NCI-H446 treated with DMSO at 0.1 percent for 48 hours (cell line): ENCODE measurements at regions not wholly inside any gene's neighbourhood (a gene's known extent, or its start where the extent isn't known, plus 50 kb on each side); places are given as distances from the start of the nearest gene placed in this dataset.
"Not testable (repeated sequence)": the region's sequence is repeated elsewhere in the genome, so short reads cannot be mapped to it uniquely, and the experiment has no call there.

Experiments
- DNase-seq: peaks from one replicate; lab custom pipeline; 2025; lab: John Stamatoyannopoulos, UW

GRCh38 chr12:65684906-65685305, 139.4 kb upstream of the HMGA2 start:
- DNase-seq, result no peak

GRCh38 chr12:65685514-65685913, 138.8 kb upstream of the HMGA2 start:
- DNase-seq, result no peak

DNA sequence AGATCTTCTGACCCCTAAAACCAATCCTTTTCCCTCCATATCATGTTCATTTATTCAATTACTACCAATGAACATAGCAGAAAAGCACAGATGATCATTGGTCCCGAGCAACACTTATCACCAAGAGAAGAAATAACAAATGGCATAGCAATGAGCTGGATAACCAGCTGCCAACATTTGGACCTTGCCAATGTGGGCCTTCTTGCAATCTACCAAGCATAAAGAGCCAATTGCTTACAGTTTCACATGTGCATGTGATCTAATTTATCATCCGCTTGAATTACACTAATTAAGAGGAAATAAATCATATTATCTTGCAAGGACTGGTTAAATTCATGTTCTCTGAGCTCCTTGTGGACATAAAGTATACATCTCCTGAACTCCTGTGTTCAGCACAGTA, 134.8 kb upstream of the HMGA2 start:
- no peak for DNase-seq

DNA sequence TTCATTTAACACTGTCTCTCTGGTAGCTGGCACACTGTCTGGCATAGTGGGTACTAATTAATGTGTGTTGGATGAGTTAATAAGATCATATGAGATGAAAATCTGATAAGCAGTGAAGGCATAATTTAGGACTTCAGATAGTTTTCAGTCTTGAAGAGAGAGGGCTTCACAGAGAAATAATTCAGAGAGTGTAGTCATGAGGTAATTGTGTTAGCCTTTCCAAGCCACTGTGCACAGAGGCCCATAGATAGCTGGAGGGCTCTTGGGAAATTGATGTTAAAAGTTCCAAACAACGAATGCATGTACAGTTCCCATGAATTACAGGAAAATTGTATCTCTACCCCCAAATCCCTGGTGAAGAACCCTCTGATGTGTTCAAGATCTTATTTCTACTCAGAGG, 133.8 kb upstream of the HMGA2 start:
- no peak for DNase-seq

DNA sequence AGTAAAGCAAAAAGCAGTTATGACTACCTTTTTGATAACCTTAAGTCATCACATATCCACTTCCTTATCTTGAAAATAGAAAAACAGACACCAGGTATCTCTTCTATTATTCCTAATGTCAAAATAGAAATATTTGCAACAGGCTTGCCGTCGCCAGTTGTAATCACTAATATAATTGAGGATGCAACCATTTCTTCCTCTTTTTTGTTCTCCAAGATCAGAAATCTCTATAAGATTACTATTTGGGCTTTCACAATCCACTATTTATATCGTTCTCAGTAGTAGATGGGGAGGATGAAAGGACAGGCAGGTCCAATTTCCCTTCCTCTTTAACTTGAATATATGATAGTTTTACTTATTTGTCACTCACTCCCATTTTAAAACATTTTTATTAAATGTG, 130.2 kb upstream of the HMGA2 start:
- no peak for DNase-seq

GRCh38 chr12:65695113-65695865, 129.0 kb upstream of the HMGA2 start:
- no peak for DNase-seq

- DNase-seq, result no peak
Measured at GRCh38 chr12:65696227-65696626, 128.1 kb upstream of the HMGA2 start.

GRCh38 chr12:65699251-65699650, 125.0 kb upstream of the HMGA2 start:
- no peak for DNase-seq

GRCh38 chr12:65703176-65703575, 121.1 kb upstream of the HMGA2 start:
- no peak for DNase-seq

GRCh38 chr12:65705380-65705876, 118.9 kb upstream of the HMGA2 start:
- DNase-seq, result no peak

GRCh38 chr12:65707051-65707450, 117.2 kb upstream of the HMGA2 start:
- DNase-seq, result no peak

- DNase-seq, result no peak
Measured at GRCh38 chr12:65712260-65713004, 111.9 kb upstream of the HMGA2 start.

DNA sequence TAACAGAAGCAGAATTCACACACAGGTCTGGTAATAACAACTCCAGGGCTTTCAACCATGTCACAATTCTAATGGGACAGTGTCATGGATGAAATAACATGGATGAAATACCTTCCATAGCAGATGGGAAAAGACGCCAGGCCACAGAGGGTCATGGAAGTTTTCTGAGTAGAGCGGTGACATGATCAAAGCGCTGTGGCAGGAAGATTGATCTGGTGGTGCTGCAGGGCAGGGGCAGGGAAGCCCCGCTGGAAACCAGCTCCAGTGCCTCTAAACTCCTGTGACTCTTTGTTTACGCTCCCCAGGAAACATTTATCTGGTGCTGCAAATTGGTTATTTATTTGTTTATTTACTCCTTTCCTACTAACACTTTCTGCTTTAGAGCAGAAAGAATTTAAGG, 108.3 kb upstream of the HMGA2 start:
- DNase-seq, result no peak

DNA sequence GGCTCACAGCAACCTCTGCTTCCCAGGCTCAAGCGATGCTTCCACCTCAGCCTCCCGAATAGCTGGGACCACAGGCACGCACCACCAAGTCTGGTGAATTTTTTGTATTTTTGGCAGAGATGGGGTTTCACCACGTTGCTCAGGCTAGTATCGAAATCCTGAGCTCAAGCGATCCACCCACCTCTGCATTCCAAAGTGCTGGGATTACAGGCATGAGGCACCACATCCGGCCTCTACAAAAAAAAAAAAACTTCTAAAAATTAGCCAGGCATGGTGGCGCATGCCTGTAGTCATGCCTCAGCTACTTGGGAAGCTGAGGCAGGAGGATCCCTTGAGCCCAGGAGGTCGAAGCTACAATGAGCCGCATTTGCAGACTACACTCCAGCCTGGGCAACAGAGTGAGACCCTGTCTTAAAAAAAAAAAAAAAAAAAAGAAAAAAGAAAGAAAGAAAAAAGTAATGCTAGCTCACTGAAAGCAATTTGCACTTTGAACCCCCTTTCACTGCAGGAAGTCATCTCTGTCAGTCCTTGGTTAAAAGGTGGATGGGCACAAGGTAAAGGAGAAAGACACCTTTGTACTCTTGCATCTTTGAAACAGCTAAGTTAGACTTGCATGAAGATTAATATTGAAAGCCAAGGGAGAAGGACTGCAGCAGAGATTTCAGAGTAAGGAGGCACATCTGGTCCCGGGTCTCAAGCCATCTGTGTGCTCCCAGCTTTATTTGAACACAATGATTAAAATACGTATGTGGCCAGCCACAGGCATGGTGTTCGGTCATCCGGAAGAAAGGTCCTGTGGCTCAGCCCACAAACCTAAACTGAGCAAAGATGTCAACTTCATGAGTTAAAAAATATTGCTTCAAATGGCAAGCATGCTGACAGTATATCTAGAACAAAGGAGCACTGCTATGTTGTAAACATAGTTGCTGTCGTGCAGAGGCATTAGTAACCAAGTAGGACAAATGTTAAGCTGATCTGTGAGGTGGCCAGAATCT, 103.8 kb upstream of the HMGA2 start:
- DNase-seq, result no peak

GRCh38 chr12:65721541-65722190, 102.6 kb upstream of the HMGA2 start:
- DNase-seq, result no peak

- DNase-seq, result no peak
Measured at GRCh38 chr12:65725376-65725775, 98.9 kb upstream of the HMGA2 start.

- no peak for DNase-seq
Measured at GRCh38 chr12:65728455-65728847, 95.8 kb upstream of the HMGA2 start.

DNA sequence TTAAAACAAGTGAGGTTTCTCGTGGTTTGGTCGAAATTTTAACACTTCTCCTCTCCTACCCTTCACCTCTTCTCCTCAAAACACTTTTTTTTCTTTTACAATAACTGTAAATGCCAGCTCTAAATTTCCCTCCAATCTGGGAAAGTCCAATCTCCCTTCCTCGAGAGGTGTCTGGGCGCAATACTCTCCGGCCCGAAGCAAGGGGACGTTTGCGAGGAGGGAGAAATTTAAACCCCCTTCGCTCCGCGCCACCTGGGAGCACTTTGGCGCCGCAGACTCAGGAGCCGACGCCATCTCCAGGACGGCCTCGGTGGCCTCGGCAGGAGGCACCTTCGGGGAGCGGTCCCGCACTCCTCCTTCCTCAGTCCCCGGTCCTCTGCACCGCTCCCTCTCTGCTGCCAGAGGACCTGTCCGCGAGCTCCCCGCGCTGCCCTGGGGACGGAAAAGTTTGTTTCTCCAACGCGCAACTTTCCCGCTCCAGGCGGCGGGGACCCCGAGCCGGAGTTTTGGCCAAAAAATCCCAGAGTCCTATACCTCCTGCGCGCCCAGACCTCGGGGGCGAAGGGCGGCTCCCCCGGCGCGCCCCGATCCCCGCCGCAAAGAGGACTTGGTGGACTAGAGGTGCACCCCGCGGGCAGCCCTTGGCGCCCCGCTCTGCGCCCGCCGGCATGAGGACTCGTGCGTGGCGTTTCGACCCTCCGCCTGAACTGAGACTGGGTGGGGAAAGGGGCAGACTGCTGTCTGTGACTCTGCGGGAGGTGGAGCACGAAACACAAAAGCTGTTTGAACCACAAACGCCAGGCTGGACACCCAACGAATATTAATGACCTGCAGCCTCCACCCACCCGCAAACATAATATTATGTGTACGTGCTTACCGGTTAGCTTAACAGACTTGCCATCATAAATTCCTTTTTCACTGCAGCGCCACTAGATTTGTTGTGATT, 95.2 kb upstream of the HMGA2 start:
- DNase-seq, result no peak

GRCh38 chr12:65731771-65732170, 92.5 kb upstream of the HMGA2 start:
- no peak for DNase-seq

DNA sequence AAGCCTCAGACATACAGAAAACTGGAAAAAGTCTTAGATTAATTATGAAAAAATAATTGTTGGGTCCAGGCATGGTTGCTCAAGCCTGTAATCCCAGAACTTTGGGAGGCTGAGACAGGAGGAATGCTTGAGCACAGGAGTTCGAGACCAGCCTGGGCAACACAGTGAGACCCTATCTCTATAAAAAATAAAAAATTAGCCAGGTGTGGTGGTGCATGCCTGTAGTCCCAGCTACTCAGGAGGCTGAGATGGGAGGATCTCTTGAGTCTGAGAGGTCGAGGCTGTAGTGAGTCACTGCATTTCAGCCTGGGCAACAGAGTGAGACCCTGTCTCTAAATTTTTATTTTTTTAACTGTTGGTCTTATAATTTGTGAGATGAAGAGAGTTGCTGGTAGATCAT, 90.6 kb upstream of the HMGA2 start:
- DNase-seq, result not testable (repeated sequence)

DNA sequence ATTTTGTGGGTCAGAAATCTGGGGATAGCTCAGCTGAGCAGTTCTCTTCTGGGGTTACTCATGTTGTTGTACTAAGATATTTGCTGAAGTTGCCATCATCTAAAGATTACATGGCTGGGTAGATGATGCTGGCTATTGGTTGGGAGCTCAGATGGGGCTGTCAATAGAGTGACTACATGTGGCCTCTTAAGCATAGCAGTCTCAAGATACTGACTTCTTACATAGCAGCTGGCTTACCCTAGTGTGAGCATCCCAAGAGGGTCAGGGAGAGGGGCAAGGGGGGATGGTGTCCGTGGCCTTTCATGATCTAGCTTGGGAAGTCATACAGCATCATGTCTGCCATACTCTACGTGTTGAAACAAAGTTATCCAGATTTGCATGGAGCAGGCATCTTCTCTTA, 90.1 kb upstream of the HMGA2 start:
- no peak for DNase-seq
